IPS DF 6.9 (cell line): ENCODE measurements at regions not wholly inside any gene's neighbourhood (a gene's known extent, or its start where the extent isn't known, plus 50 kb on each side); places are given as distances from the start of the nearest gene placed in this dataset.

Experiments used
- DNase-seq: peaks from one replicate; pipeline ENCODE4 v3.0.0-alpha.2; 2013; ENCODE audit warnings: low read depth, low spot score
- H3K27ac ChIP-seq: one replicate; pipeline ENCODE4 v1.5.1; 2013; ENCODE audit warnings: low read length, control low read depth
- H3K27me3 ChIP-seq: 2 replicates; pipeline ENCODE4 v1.6.1; 2013; ENCODE audit warnings: mild to moderate bottlenecking, low read length; ENCODE audit not compliant: control insufficient read depth, insufficient read depth
- H3K36me3 ChIP-seq: 2 replicates; pipeline ENCODE4 v1.6.1; 2013; ENCODE audit warnings: low read length; ENCODE audit not compliant: control insufficient read depth, insufficient read depth
- H3K4me1 ChIP-seq: 2 replicates; pipeline ENCODE4 v1.6.1; 2013; ENCODE audit warnings: low read length; ENCODE audit not compliant: control insufficient read depth, insufficient read depth
- H3K4me3 ChIP-seq: 2 replicates; pipeline ENCODE4 v1.5.1; 2013; ENCODE audit warnings: mild to moderate bottlenecking, low read length
- H3K9me3 ChIP-seq: 2 replicates; pipeline ENCODE4 v1.6.1; 2013; ENCODE audit warnings: low read length, inconsistent platforms; ENCODE audit not compliant: control insufficient read depth, insufficient read depth
- WGBS: extraction: QIAGEN DNeasy Blood & Tissue Kit; methylation state at CpG from one replicate; pipeline ENCODE4 v1.1.7; 2013; ENCODE audit warnings: mixed read lengths, missing lambda C conversion rate; ENCODE audit not compliant: insufficient read length, insufficient coverage; 5-methylcytosine and 5-hydroxymethylcytosine counted together

GRCh38 chr2:228410061-228410460 is 228.6 kb upstream of the SPHKAP start:
- no CpG with 5 or more reads among the region's 1 CpG for WGBS
- H3K27me3 ChIP-seq, result no peaks in the 10 kb centered on the region
- no peak for DNase-seq
- H3K27ac ChIP-seq, result no peak overlapping the region
- no peaks in the 10 kb centered on the region for H3K9me3 ChIP-seq
- H3K4me3 ChIP-seq, result no peak overlapping the region
- no peaks in the 10 kb centered on the region for H3K36me3 ChIP-seq
- H3K4me1 ChIP-seq, result no peaks in the 10 kb centered on the region

GRCh38 chr2:228409493-228409892 is 228.0 kb upstream of the SPHKAP start:
- Histone ChIP-seq H3K9me3 (no peaks in the 10 kb centered on the region), H3K27me3 (no peaks in the 10 kb centered on the region), H3K27ac (no peak overlapping the region), H3K4me3 (no peak overlapping the region), H3K36me3 (no peaks in the 10 kb centered on the region), H3K4me1 (no peaks in the 10 kb centered on the region)
- no CpG with 5 or more reads among the region's 1 CpG for WGBS
- no peak for DNase-seq

- Histone ChIP-seq H3K4me3 (no peak overlapping the region), H3K9me3 (no peaks in the 10 kb centered on the region), H3K27me3 (no peaks in the 10 kb centered on the region), H3K4me1 (no peaks in the 10 kb centered on the region), H3K27ac (no peak overlapping the region), H3K36me3 (no peaks in the 10 kb centered on the region)
- no peak for DNase-seq
- no CpG with 5 or more reads among the region's 4 CpGs for WGBS
Observed at GRCh38 chr2:228408529-228409227, 227.2 kb upstream of the SPHKAP start.

GRCh38 chr2:228407821-228408220 is 226.3 kb upstream of the SPHKAP start:
- Histone ChIP-seq H3K27me3 (no peaks in the 10 kb centered on the region), H3K9me3 (no peaks in the 10 kb centered on the region), H3K36me3 (no peaks in the 10 kb centered on the region), H3K27ac (no peak overlapping the region), H3K4me3 (no peak overlapping the region), H3K4me1 (no peaks in the 10 kb centered on the region)
- no peak for DNase-seq

- no peak for DNase-seq
- no CpG with 5 or more reads among the region's 3 CpGs for WGBS
- no peaks in the 10 kb centered on the region for H3K9me3 ChIP-seq
- no peak overlapping the region for H3K27ac ChIP-seq
- H3K4me1 ChIP-seq, result no peaks in the 10 kb centered on the region
- H3K27me3 ChIP-seq, result no peaks in the 10 kb centered on the region
- no peaks in the 10 kb centered on the region for H3K36me3 ChIP-seq
- H3K4me3 ChIP-seq, result no peak overlapping the region
Observed at GRCh38 chr2:228401065-228401912, 219.8 kb upstream of the SPHKAP start.

- Histone ChIP-seq H3K36me3 (no peaks in the 10 kb centered on the region), H3K4me3 (no peak overlapping the region), H3K9me3 (no peaks in the 10 kb centered on the region), H3K27ac (no peak overlapping the region), H3K4me1 (no peaks in the 10 kb centered on the region), H3K27me3 (no peaks in the 10 kb centered on the region)
- WGBS, result no CpG with 5 or more reads among the region's 3 CpGs
- no peak for DNase-seq
Observed at GRCh38 chr2:228387776-228388175, 206.3 kb upstream of the SPHKAP start.

- Histone ChIP-seq H3K27me3 (no peaks in the 10 kb centered on the region), H3K4me3 (no peak overlapping the region), H3K9me3 (no peaks in the 10 kb centered on the region), H3K4me1 (no peaks in the 10 kb centered on the region), H3K36me3 (no peaks in the 10 kb centered on the region), H3K27ac (no peak overlapping the region)
- WGBS, result no CpG with 5 or more reads among the region's 3 CpGs
- no peak for DNase-seq
Observed at GRCh38 chr2:228378696-228379425, 197.4 kb upstream of the SPHKAP start.

- no peak for DNase-seq
- no CpG with 5 or more reads among the region's 2 CpGs for WGBS
- H3K4me3 ChIP-seq, result no peak overlapping the region
- no peak overlapping the region for H3K27ac ChIP-seq
- H3K27me3 ChIP-seq, result no peaks in the 10 kb centered on the region
- no peaks in the 10 kb centered on the region for H3K4me1 ChIP-seq
- H3K9me3 ChIP-seq, result no peaks in the 10 kb centered on the region
- no peaks in the 10 kb centered on the region for H3K36me3 ChIP-seq
Observed at GRCh38 chr2:228378233-228378632, 196.7 kb upstream of the SPHKAP start.

- Histone ChIP-seq H3K36me3 (no peaks in the 10 kb centered on the region), H3K27ac (no peak overlapping the region), H3K4me3 (no peak overlapping the region), H3K9me3 (no peaks in the 10 kb centered on the region), H3K4me1 (no peaks in the 10 kb centered on the region), H3K27me3 (no peaks in the 10 kb centered on the region)
- no CpG with 5 or more reads among the region's 6 CpGs for WGBS
- DNase-seq, result no peak
Observed at GRCh38 chr2:228377533-228377932, 196.0 kb upstream of the SPHKAP start.

- Histone ChIP-seq H3K27ac (no peak overlapping the region), H3K27me3 (no peaks in the 10 kb centered on the region), H3K4me3 (no peak overlapping the region), H3K9me3 (no peaks in the 10 kb centered on the region), H3K36me3 (no peaks in the 10 kb centered on the region), H3K4me1 (no peaks in the 10 kb centered on the region)
- no peak for DNase-seq
- no CpG with 5 or more reads among the region's 3 CpGs for WGBS
Observed at GRCh38 chr2:228374741-228375140, 193.3 kb upstream of the SPHKAP start.
